D721Med (cell line): ENCODE measurements at regions not wholly inside any gene's neighbourhood (a gene's known extent, or its start where the extent isn't known, plus 50 kb on each side); places are given as distances from the start of the nearest gene placed in this dataset.
"Not testable (repeated sequence)": the region's sequence is repeated elsewhere in the genome, so short reads cannot be mapped to it uniquely, and the experiment has no call there.

Source experiments
- DNase-seq: peaks from one replicate; pipeline ENCODE4 v3.0.0; 2011; ENCODE audit warnings: low spot score; ENCODE audit not compliant: insufficient read length
- FAIRE-seq: peaks from 2 replicates; lab custom pipeline; 2011; peaks lifted over from hg19 to GRCh38; lab: Jason Lieb, UNC
- CTCF ChIP-seq: IDR thresholded peaks from 2 replicates; pipeline ENCODE4 v1.5.1; 2012; ENCODE audit warnings: mild to moderate bottlenecking, control low read depth; ENCODE audit not compliant: insufficient read depth; ENCODE audit errors: missing control alignments

GRCh38 chr6:43999628-44000027, 127.6 kb downstream of the MRPL14 start:
- DNase-seq (no peak), FAIRE-seq (no peak)
- TF ChIP-seq CTCF: no peak

GRCh38 chr6:43998592-43999243, 128.5 kb downstream of the MRPL14 start:
- not testable (repeated sequence) for FAIRE-seq, DNase-seq

- DNase-seq, FAIRE-seq: not testable (repeated sequence)
These were observed 129.2 kb downstream of the MRPL14 start for GRCh38 chr6:43997990-43998585.

- FAIRE-seq (no peak), DNase-seq (no peak)
- no peak for TF ChIP-seq CTCF
These were observed 129.9 kb downstream of the MRPL14 start for GRCh38 chr6:43997345-43997677.

GRCh38 chr6:43996618-43997344, 130.5 kb downstream of the MRPL14 start:
- FAIRE-seq: no peak
- DNase-seq: no peak
- no peak for TF ChIP-seq CTCF

- DNase-seq (no peak), FAIRE-seq (no peak)
- TF ChIP-seq CTCF: no peak
These were observed 132.1 kb downstream of the MRPL14 start for GRCh38 chr6:43995137-43995536.

GRCh38 chr6:43993881-43994523, 133.2 kb downstream of the MRPL14 start:
- DNase-seq: no peak
- TF ChIP-seq CTCF: no peak
- no peak for FAIRE-seq
